OCI-LY1 (cell line): ENCODE measurements at regions not wholly inside any gene's neighbourhood (a gene's known extent, or its start where the extent isn't known, plus 50 kb on each side); places are given as distances from the start of the nearest gene placed in this dataset.

Experiments used
- H2AFZ ChIP-seq: fragments of 200-600 bp; sonication (generic), shearing (Covaris generic); 2 replicates; pipeline ENCODE4 v1.6.0; 2014; ENCODE audit warnings: antibody characterized with exemption, mild to moderate bottlenecking, low read length
- H3F3A ChIP-seq: fragments of 200-600 bp; sonication (generic), shearing (Covaris generic); 2 replicates; pipeline ENCODE4 v1.6.0; 2014; ENCODE audit warnings: mild to moderate bottlenecking, antibody characterized with exemption, low read length, moderate library complexity; ENCODE audit not compliant: insufficient read depth
- H3K27ac ChIP-seq: fragments of 200-600 bp; sonication (generic); 2 replicates; pipeline ENCODE4 v1.5.1; 2014; ENCODE audit warnings: low read length, mixed run types, mild to moderate bottlenecking, low read depth; ENCODE audit not compliant: poor library complexity, severe bottlenecking
- H3K27me3 ChIP-seq: fragments of 200-600 bp; sonication (generic); 2 replicates; pipeline ENCODE4 v1.6.0; 2014; ENCODE audit warnings: antibody characterized with exemption, mild to moderate bottlenecking, low read length, moderate library complexity; ENCODE audit not compliant: insufficient read depth
- H3K36me3 ChIP-seq: fragments of 200-600 bp; sonication (generic); 2 replicates; pipeline ENCODE4 v1.6.1; 2014; ENCODE audit warnings: mild to moderate bottlenecking, antibody characterized with exemption, low read length, moderate library complexity, mixed read lengths; ENCODE audit not compliant: insufficient read depth
- H3K4me1 ChIP-seq: fragments of 200-600 bp; sonication (generic); 2 replicates; pipeline ENCODE4 v1.5.1; 2014; ENCODE audit warnings: mild to moderate bottlenecking, low read length, moderate library complexity; ENCODE audit not compliant: insufficient read depth, severe bottlenecking
- H3K4me2 ChIP-seq: fragments of 200-600 bp; sonication (generic), shearing (Covaris generic); 2 replicates; pipeline ENCODE4 v1.6.1; 2014; ENCODE audit warnings: low read length
- H3K4me3 ChIP-seq: fragments of 200-600 bp; sonication (generic); 2 replicates; pipeline ENCODE4 v1.5.1; 2014; ENCODE audit warnings: low read length, low read depth, mild to moderate bottlenecking, mixed read lengths; ENCODE audit not compliant: poor library complexity, severe bottlenecking
- H3K79me2 ChIP-seq: fragments of 200-600 bp; shearing (Covaris generic); 2 replicates; pipeline ENCODE4 v1.6.1; 2016; ENCODE audit warnings: mixed run types, low read length, mixed read lengths; ENCODE audit not compliant: insufficient read depth
- H3K9ac ChIP-seq: fragments of 200-600 bp; sonication (generic), shearing (Covaris generic); 2 replicates; pipeline ENCODE4 v1.6.1; 2014; ENCODE audit warnings: mild to moderate bottlenecking, low read length, mixed read lengths
- H3K9me2 ChIP-seq: fragments of 200-600 bp; sonication (generic), shearing (Covaris generic); 2 replicates; pipeline ENCODE4 v1.6.1; 2014; ENCODE audit warnings: low read depth, mild to moderate bottlenecking, low read length, mixed read lengths
- H3K9me3 ChIP-seq: fragments of 200-600 bp; shearing (Covaris generic); 2 replicates; pipeline ENCODE4 v1.6.1; 2014; ENCODE audit warnings: low read length, mixed read lengths
- H4K20me1 ChIP-seq: fragments of 200-600 bp; sonication (generic), shearing (Covaris generic); 2 replicates; pipeline ENCODE4 v1.6.0; 2016; ENCODE audit warnings: mild to moderate bottlenecking, low read length; ENCODE audit not compliant: insufficient read depth
- EZH2 ChIP-seq: fragments of 200-600 bp; sonication (generic), shearing (Covaris generic); IDR thresholded peaks from 2 replicates; pipeline ENCODE4 v1.8.0; 2017; ENCODE audit warnings: borderline replicate concordance, mixed run types, mild to moderate bottlenecking, antibody characterized with exemption, low read length, moderate library complexity, mixed read lengths
- TF ChIP-seq, protein P1 (sequence below): fragments of 200-600 bp; sonication (generic), shearing (Covaris generic); IDR thresholded peaks from 2 replicates; pipeline ENCODE4 v1.5.1; 2017; ENCODE audit warnings: mild to moderate bottlenecking, antibody characterized with exemption, low read length, moderate library complexity, mixed read lengths

DNA sequence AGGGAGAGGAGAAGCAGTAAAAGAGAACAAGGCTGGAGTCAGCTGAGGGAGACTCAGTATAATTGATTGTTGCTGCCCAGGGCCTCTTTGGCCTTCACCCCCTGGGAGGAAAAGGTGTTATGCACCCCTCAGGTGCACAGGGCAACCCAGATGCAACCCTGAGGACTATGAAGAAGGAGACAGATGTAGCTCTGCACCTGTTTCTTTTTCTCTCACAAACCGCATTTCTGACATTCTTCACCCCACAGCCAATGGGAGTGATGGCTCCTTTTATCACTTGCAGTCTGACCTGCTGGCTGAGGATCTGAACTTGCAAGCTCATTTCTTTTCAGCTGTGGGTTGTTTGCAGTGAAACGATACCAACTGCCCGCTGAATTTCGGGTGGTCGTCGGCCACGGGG, 64.1 kb upstream of the F13A1 start:
- no peaks in the 10 kb centered on the region for H3F3A ChIP-seq
- no peaks in the 10 kb centered on the region for H3K27me3 ChIP-seq
- H4K20me1 ChIP-seq: no peaks in the 10 kb centered on the region
- no peak overlapping the region for H3K4me3 ChIP-seq
- H3K27ac ChIP-seq: peak overlapping the region; percentile 97
- H2AFZ ChIP-seq: no peak overlapping the region
- peak overlapping the region; percentile 22; the same call in 1 of the 2 replicates for H3K9ac ChIP-seq
- no peaks in the 10 kb centered on the region for H3K36me3 ChIP-seq
- H3K9me3 ChIP-seq: no peaks in the 10 kb centered on the region
- H3K9me2 ChIP-seq: no peaks in the 10 kb centered on the region
- no peaks in the 10 kb centered on the region for H3K79me2 ChIP-seq
- TF ChIP-seq, protein P1, sequence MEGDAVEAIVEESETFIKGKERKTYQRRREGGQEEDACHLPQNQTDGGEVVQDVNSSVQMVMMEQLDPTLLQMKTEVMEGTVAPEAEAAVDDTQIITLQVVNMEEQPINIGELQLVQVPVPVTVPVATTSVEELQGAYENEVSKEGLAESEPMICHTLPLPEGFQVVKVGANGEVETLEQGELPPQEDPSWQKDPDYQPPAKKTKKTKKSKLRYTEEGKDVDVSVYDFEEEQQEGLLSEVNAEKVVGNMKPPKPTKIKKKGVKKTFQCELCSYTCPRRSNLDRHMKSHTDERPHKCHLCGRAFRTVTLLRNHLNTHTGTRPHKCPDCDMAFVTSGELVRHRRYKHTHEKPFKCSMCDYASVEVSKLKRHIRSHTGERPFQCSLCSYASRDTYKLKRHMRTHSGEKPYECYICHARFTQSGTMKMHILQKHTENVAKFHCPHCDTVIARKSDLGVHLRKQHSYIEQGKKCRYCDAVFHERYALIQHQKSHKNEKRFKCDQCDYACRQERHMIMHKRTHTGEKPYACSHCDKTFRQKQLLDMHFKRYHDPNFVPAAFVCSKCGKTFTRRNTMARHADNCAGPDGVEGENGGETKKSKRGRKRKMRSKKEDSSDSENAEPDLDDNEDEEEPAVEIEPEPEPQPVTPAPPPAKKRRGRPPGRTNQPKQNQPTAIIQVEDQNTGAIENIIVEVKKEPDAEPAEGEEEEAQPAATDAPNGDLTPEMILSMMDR: no peak
- TF ChIP-seq EZH2: no peak
- H3K4me1 ChIP-seq: peaks cover 75% of the 10 kb centered on the region
- H3K4me2 ChIP-seq: peak overlapping the region; percentile 39

DNA sequence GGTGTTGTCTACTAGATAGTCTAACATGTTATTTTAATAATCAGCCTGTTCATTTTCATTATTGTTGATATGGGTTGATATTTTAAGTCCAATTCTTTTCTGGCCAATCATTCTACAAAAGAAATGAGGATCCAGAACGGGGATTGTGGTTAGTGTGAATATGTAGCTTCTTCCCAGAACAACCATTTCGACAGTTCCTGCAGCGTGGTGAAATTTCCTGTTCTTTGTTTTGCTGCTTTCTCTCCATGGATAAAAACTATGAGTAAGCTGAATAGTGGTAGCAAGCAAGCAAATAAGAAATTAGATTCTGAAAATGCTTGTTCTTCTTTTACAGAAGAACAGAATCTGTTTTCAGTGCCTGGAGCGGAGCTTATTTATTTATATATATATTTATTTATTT, 65.5 kb upstream of the F13A1 start:
- Histone ChIP-seq H3K9ac (no peak overlapping the region), H3K79me2 (no peaks in the 10 kb centered on the region), H2AFZ (no peak overlapping the region), H3K4me1 (peaks cover 81% of the 10 kb centered on the region), H3K27ac (peak overlapping the region; percentile 97), H3K9me3 (no peaks in the 10 kb centered on the region), H3K4me3 (no peak overlapping the region), H4K20me1 (no peaks in the 10 kb centered on the region), H3K9me2 (no peaks in the 10 kb centered on the region), H3K27me3 (no peaks in the 10 kb centered on the region), H3F3A (no peaks in the 10 kb centered on the region), H3K4me2 (peak overlapping the region; percentile 17; the same call in 1 of the 2 replicates), H3K36me3 (no peaks in the 10 kb centered on the region)
- TF ChIP-seq EZH2: no peak
- TF ChIP-seq, protein P1: no peak

DNA sequence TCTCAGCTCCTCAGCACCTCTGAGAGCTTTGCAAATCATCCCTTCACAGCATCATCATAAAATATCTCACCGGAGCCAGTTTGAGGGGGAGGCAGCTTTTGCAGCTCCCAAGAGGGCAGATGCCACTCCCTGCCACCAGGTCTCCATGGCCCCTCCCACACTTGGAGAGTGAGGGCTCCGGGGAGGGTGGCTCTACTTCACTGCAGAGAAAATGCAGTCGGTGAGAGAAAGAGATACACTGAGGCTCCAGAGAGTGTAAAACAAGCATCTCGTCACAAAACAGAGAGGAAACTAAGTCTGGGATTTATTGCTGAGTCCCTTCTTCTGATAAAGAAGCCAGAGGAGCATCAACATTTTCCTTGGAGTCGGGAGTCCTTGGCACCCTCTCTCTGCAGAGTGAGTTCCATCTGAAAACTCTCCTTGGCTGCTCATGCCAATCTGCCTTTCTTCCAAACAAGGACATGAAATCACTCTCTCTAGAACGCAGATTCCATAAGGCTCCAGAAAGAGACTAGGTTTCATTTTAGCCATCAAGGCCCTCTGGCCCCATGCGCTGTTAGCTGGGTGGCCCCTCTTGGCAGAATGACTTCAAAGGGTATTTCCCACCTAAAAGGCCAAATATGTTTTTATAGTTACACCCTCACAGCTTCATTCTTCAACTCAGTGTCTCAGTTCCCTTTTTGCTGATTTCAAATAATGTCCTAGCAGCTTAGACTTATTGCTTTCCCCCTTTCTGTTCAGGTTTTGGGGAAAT, 70.6 kb upstream of the F13A1 start:
- Histone ChIP-seq H3K4me2 (peak overlapping the region; percentile 66), H3K36me3 (no peaks in the 10 kb centered on the region), H3K9me2 (no peaks in the 10 kb centered on the region), H3F3A (no peaks in the 10 kb centered on the region), H3K27me3 (no peaks in the 10 kb centered on the region), H3K9me3 (no peaks in the 10 kb centered on the region), H3K9ac (peak overlapping the region; percentile 65), H3K4me1 (peaks cover 100% of the 10 kb centered on the region), H3K4me3 (peak overlapping the region; percentile 53), H4K20me1 (no peaks in the 10 kb centered on the region), H3K79me2 (no peaks in the 10 kb centered on the region), H2AFZ (no peak overlapping the region), H3K27ac (peak overlapping the region; percentile 97)
- TF ChIP-seq, protein P1: no peak
- TF ChIP-seq EZH2: no peak
